ENCODE measurements at regions not wholly inside any gene's neighbourhood (a gene's known extent, or its start where the extent isn't known, plus 50 kb on each side); places are given as distances from the start of the nearest gene placed in this dataset.

- H3K27me3 ChIP-seq (ENCODE audit: control insufficient read depth, insufficient read depth, low read length) = no peaks in the 10 kb centered on the region
- ATAC-seq (ENCODE audit: low read depth in 2 of 2) (no peak), DNase-seq (no peak)
- H3K4me3 Mint-ChIP-seq = no peak overlapping the region
- H3K36me3 ChIP-seq (ENCODE audit: control insufficient read depth, insufficient read depth, low read length) = no peaks in the 10 kb centered on the region
- no peaks in the 10 kb centered on the region for H3K4me1 Mint-ChIP-seq
- H3K9me3 Mint-ChIP-seq = peaks cover 0 to 4% (median 0%) of the 10 kb centered on the region in 7 donors
- no peaks in the 10 kb centered on the region for H3K27me3 Mint-ChIP-seq
- H3K9me3 ChIP-seq (ENCODE audit: control insufficient read depth in 2 of 2, low read length in 2 of 2) = no peaks in the 10 kb centered on the region
- H3K27ac Mint-ChIP-seq = no peak overlapping the region
- H3K4me1 ChIP-seq (ENCODE audit: control insufficient read depth, insufficient read depth, low read length, poor library complexity, severe bottlenecking) = no peaks in the 10 kb centered on the region
- H3K36me3 Mint-ChIP-seq = no peaks in the 10 kb centered on the region
- H3K27ac ChIP-seq (ENCODE audit: insufficient read depth, low read length, poor library complexity, severe bottlenecking) = no peak overlapping the region
- H3K4me3 ChIP-seq (ENCODE audit: low read depth, low read length) = no peak overlapping the region
These were observed 441.7 kb upstream of the SMIM21 start for GRCh38 chr18:75869162-75869561.

GRCh38 chr18:75868031-75868430 lies 440.5 kb upstream of the SMIM21 start:
- no peaks in the 10 kb centered on the region for H3K36me3 Mint-ChIP-seq
- no peaks in the 10 kb centered on the region for H3K9me3 ChIP-seq (ENCODE audit: control insufficient read depth in 2 of 2, low read length in 2 of 2)
- H3K4me1 Mint-ChIP-seq = no peaks in the 10 kb centered on the region
- no peak overlapping the region for H3K4me3 Mint-ChIP-seq
- ATAC-seq (ENCODE audit: low read depth in 2 of 2) (no peak), DNase-seq (no peak)
- peaks cover 0 to 4% (median 0%) of the 10 kb centered on the region in 7 donors for H3K9me3 Mint-ChIP-seq
- no peak overlapping the region for H3K27ac ChIP-seq (ENCODE audit: insufficient read depth, low read length, poor library complexity, severe bottlenecking)
- H3K36me3 ChIP-seq (ENCODE audit: control insufficient read depth, insufficient read depth, low read length) = no peaks in the 10 kb centered on the region
- no peaks in the 10 kb centered on the region for H3K4me1 ChIP-seq (ENCODE audit: control insufficient read depth, insufficient read depth, low read length, poor library complexity, severe bottlenecking)
- H3K27me3 ChIP-seq (ENCODE audit: control insufficient read depth, insufficient read depth, low read length) = no peaks in the 10 kb centered on the region
- no peak overlapping the region for H3K27ac Mint-ChIP-seq
- no peak overlapping the region for H3K4me3 ChIP-seq (ENCODE audit: low read depth, low read length)
- no peaks in the 10 kb centered on the region for H3K27me3 Mint-ChIP-seq

- no peak overlapping the region for H3K27ac Mint-ChIP-seq
- no peak overlapping the region for H3K27ac ChIP-seq (ENCODE audit: insufficient read depth, low read length, poor library complexity, severe bottlenecking)
- no peaks in the 10 kb centered on the region for H3K4me1 Mint-ChIP-seq
- DNase-seq = no peak
- no peaks in the 10 kb centered on the region for H3K4me1 ChIP-seq (ENCODE audit: control insufficient read depth, insufficient read depth, low read length, poor library complexity, severe bottlenecking)
- H3K4me3 ChIP-seq (ENCODE audit: low read depth, low read length) = no peak overlapping the region
- H3K36me3 ChIP-seq (ENCODE audit: control insufficient read depth, insufficient read depth, low read length) = no peaks in the 10 kb centered on the region
- no peak for ATAC-seq (ENCODE audit: low read depth in 2 of 2)
- peaks cover 0 to 8% (median 3%) of the 10 kb centered on the region in 7 donors for H3K9me3 Mint-ChIP-seq
- H3K36me3 Mint-ChIP-seq = no peaks in the 10 kb centered on the region
- peaks cover 7% of the 10 kb centered on the region for H3K27me3 Mint-ChIP-seq
- no peaks in the 10 kb centered on the region for H3K9me3 ChIP-seq (ENCODE audit: control insufficient read depth in 2 of 2, low read length in 2 of 2)
- no peak overlapping the region for H3K4me3 Mint-ChIP-seq
- H3K27me3 ChIP-seq (ENCODE audit: control insufficient read depth, insufficient read depth, low read length) = no peaks in the 10 kb centered on the region
These were observed 438.1 kb upstream of the SMIM21 start for GRCh38 chr18:75865639-75866038.

- DNase-seq = no peak
- H3K9me3 ChIP-seq (ENCODE audit: control insufficient read depth in 2 of 2, low read length in 2 of 2) = no peaks in the 10 kb centered on the region
- H3K27me3 ChIP-seq (ENCODE audit: control insufficient read depth, insufficient read depth, low read length) = no peaks in the 10 kb centered on the region
- no peaks in the 10 kb centered on the region for H3K36me3 Mint-ChIP-seq
- H3K9me3 Mint-ChIP-seq = peaks cover 0 to 8% (median 5%) of the 10 kb centered on the region in 7 donors
- ATAC-seq (ENCODE audit: low read depth in 2 of 2) = no peak
- no peak overlapping the region for H3K27ac ChIP-seq (ENCODE audit: insufficient read depth, low read length, poor library complexity, severe bottlenecking)
- no peak overlapping the region for H3K4me3 Mint-ChIP-seq
- no peak overlapping the region for H3K4me3 ChIP-seq (ENCODE audit: low read depth, low read length)
- no peaks in the 10 kb centered on the region for H3K4me1 ChIP-seq (ENCODE audit: control insufficient read depth, insufficient read depth, low read length, poor library complexity, severe bottlenecking)
- no peaks in the 10 kb centered on the region for H3K4me1 Mint-ChIP-seq
- H3K27ac Mint-ChIP-seq = no peak overlapping the region
- H3K27me3 Mint-ChIP-seq = peaks cover 7% of the 10 kb centered on the region
- H3K36me3 ChIP-seq (ENCODE audit: control insufficient read depth, insufficient read depth, low read length) = no peaks in the 10 kb centered on the region
These were observed 437.3 kb upstream of the SMIM21 start for GRCh38 chr18:75864816-75865215.

- no peak overlapping the region for H3K27ac ChIP-seq (ENCODE audit: insufficient read depth, low read length, poor library complexity, severe bottlenecking)
- H3K4me1 ChIP-seq (ENCODE audit: control insufficient read depth, insufficient read depth, low read length, poor library complexity, severe bottlenecking) = no peaks in the 10 kb centered on the region
- H3K4me3 Mint-ChIP-seq = no peak overlapping the region
- no peak overlapping the region for H3K27ac Mint-ChIP-seq
- H3K27me3 ChIP-seq (ENCODE audit: control insufficient read depth, insufficient read depth, low read length) = no peaks in the 10 kb centered on the region
- no peaks in the 10 kb centered on the region for H3K9me3 ChIP-seq (ENCODE audit: control insufficient read depth in 2 of 2, low read length in 2 of 2)
- peaks cover 7% of the 10 kb centered on the region for H3K27me3 Mint-ChIP-seq
- no peaks in the 10 kb centered on the region for H3K4me1 Mint-ChIP-seq
- peaks cover 0 to 8% (median 6%) of the 10 kb centered on the region in 7 donors for H3K9me3 Mint-ChIP-seq
- no peaks in the 10 kb centered on the region for H3K36me3 ChIP-seq (ENCODE audit: control insufficient read depth, insufficient read depth, low read length)
- no peaks in the 10 kb centered on the region for H3K36me3 Mint-ChIP-seq
- H3K4me3 ChIP-seq (ENCODE audit: low read depth, low read length) = no peak overlapping the region
- no peak for DNase-seq
- no peak for ATAC-seq (ENCODE audit: low read depth in 2 of 2)
These were observed 436.2 kb upstream of the SMIM21 start for GRCh38 chr18:75863696-75864095.

- no peak overlapping the region for H3K4me3 Mint-ChIP-seq
- Histone ChIP-seq H3K4me1 (ENCODE audit: control insufficient read depth, insufficient read depth, low read length, poor library complexity, severe bottlenecking) (no peaks in the 10 kb centered on the region), H3K9me3 (ENCODE audit: control insufficient read depth in 2 of 2, low read length in 2 of 2) (no peaks in the 10 kb centered on the region), H3K27ac (ENCODE audit: insufficient read depth, low read length, poor library complexity, severe bottlenecking) (no peak overlapping the region), H3K4me3 (ENCODE audit: low read depth, low read length) (no peak overlapping the region), H3K27me3 (ENCODE audit: control insufficient read depth, insufficient read depth, low read length) (no peaks in the 10 kb centered on the region), H3K36me3 (ENCODE audit: control insufficient read depth, insufficient read depth, low read length) (no peaks in the 10 kb centered on the region)
- ATAC-seq (ENCODE audit: low read depth in 2 of 2) = no peak
- peaks cover 7% of the 10 kb centered on the region for H3K27me3 Mint-ChIP-seq
- peaks cover 0 to 6% (median 6%) of the 10 kb centered on the region in 7 donors for H3K9me3 Mint-ChIP-seq
- no peaks in the 10 kb centered on the region for H3K4me1 Mint-ChIP-seq
- DNase-seq = no peak
- no peak overlapping the region for H3K27ac Mint-ChIP-seq
- no peaks in the 10 kb centered on the region for H3K36me3 Mint-ChIP-seq
These were observed 435.0 kb upstream of the SMIM21 start for GRCh38 chr18:75862458-75862857.

- Histone ChIP-seq H3K27me3 (ENCODE audit: control insufficient read depth, insufficient read depth, low read length) (no peaks in the 10 kb centered on the region), H3K27ac (ENCODE audit: insufficient read depth, low read length, poor library complexity, severe bottlenecking) (no peak overlapping the region), H3K4me3 (ENCODE audit: low read depth, low read length) (no peak overlapping the region), H3K36me3 (ENCODE audit: control insufficient read depth, insufficient read depth, low read length) (no peaks in the 10 kb centered on the region), H3K9me3 (ENCODE audit: control insufficient read depth in 2 of 2, low read length in 2 of 2) (no peaks in the 10 kb centered on the region), H3K4me1 (ENCODE audit: control insufficient read depth, insufficient read depth, low read length, poor library complexity, severe bottlenecking) (no peaks in the 10 kb centered on the region)
- peaks cover 7% of the 10 kb centered on the region for H3K27me3 Mint-ChIP-seq
- no peak overlapping the region for H3K4me3 Mint-ChIP-seq
- no peak for DNase-seq
- ATAC-seq (ENCODE audit: low read depth in 2 of 2) = no peak
- peaks cover 0 to 6% (median 6%) of the 10 kb centered on the region in 7 donors for H3K9me3 Mint-ChIP-seq
- no peaks in the 10 kb centered on the region for H3K36me3 Mint-ChIP-seq
- H3K4me1 Mint-ChIP-seq = no peaks in the 10 kb centered on the region
- no peak overlapping the region for H3K27ac Mint-ChIP-seq
These were observed 432.7 kb upstream of the SMIM21 start for GRCh38 chr18:75860166-75860565.

GRCh38 chr18:75859533-75859932 lies 432.0 kb upstream of the SMIM21 start:
- Histone ChIP-seq H3K4me3 (ENCODE audit: low read depth, low read length) (no peak overlapping the region), H3K4me1 (ENCODE audit: control insufficient read depth, insufficient read depth, low read length, poor library complexity, severe bottlenecking) (no peaks in the 10 kb centered on the region), H3K36me3 (ENCODE audit: control insufficient read depth, insufficient read depth, low read length) (no peaks in the 10 kb centered on the region), H3K9me3 (ENCODE audit: control insufficient read depth in 2 of 2, low read length in 2 of 2) (no peaks in the 10 kb centered on the region), H3K27me3 (ENCODE audit: control insufficient read depth, insufficient read depth, low read length) (no peaks in the 10 kb centered on the region), H3K27ac (ENCODE audit: insufficient read depth, low read length, poor library complexity, severe bottlenecking) (no peak overlapping the region)
- Mint-ChIP-seq H3K27ac (no peak overlapping the region), H3K9me3 (peaks cover 0 to 6% (median 6%) of the 10 kb centered on the region in 7 donors), H3K4me1 (no peaks in the 10 kb centered on the region), H3K27me3 (peaks cover 7% of the 10 kb centered on the region), H3K4me3 (no peak overlapping the region), H3K36me3 (no peaks in the 10 kb centered on the region)
- DNase-seq = no peak
- no peak for ATAC-seq (ENCODE audit: low read depth in 2 of 2)
